DOHH2 (cell line): ENCODE measurements at regions not wholly inside any gene's neighbourhood (a gene's known extent, or its start where the extent isn't known, plus 50 kb on each side); places are given as distances from the start of the nearest gene placed in this dataset.

Source experiments
- H3F3A ChIP-seq: fragments of 200-600 bp; sonication (generic), shearing (Covaris generic); 2 replicates; pipeline ENCODE4 v1.6.0; 2016; ENCODE audit warnings: antibody characterized with exemption, mild to moderate bottlenecking; ENCODE audit not compliant: control insufficient read depth, insufficient read depth
- H3K27ac ChIP-seq: fragments of 200-600 bp; sonication (generic); 2 replicates; pipeline ENCODE4 v1.5.1; 2014; ENCODE audit warnings: low read depth, mild to moderate bottlenecking, low read length, moderate library complexity
- H3K27me3 ChIP-seq: fragments of 200-600 bp; sonication (generic); 2 replicates; pipeline ENCODE4 v1.6.1; 2014; ENCODE audit warnings: mild to moderate bottlenecking, low read length, mixed read lengths; ENCODE audit not compliant: control insufficient read depth
- H3K36me3 ChIP-seq: fragments of 200-600 bp; sonication (generic); 2 replicates; pipeline ENCODE4 v1.6.1; 2014; ENCODE audit warnings: mild to moderate bottlenecking, low read length, moderate library complexity, mixed read lengths; ENCODE audit not compliant: control insufficient read depth
- H3K4me1 ChIP-seq: fragments of 200-600 bp; sonication (generic); 2 replicates; pipeline ENCODE4 v1.6.1; 2014; ENCODE audit warnings: mild to moderate bottlenecking, low read length, mixed read lengths; ENCODE audit not compliant: control insufficient read depth
- H3K4me2 ChIP-seq: fragments of 200-600 bp; sonication (generic); 2 replicates; pipeline ENCODE4 v1.6.0; 2014; ENCODE audit warnings: mild to moderate bottlenecking, low read length, moderate library complexity
- H3K4me3 ChIP-seq: fragments of 200-600 bp; sonication (generic); 2 replicates; pipeline ENCODE4 v1.5.1; 2014; ENCODE audit warnings: mild to moderate bottlenecking, low read length, mixed read lengths
- H3K79me2 ChIP-seq: fragments of 200-600 bp; sonication (generic); 2 replicates; pipeline ENCODE4 v1.6.1; 2014; ENCODE audit warnings: mild to moderate bottlenecking, low read length, mixed read lengths; ENCODE audit not compliant: control insufficient read depth
- H3K9me2 ChIP-seq: fragments of 200-600 bp; sonication (generic); replicated peaks from 2 replicates; pipeline ENCODE4 v1.6.1; 2014; ENCODE audit warnings: mild to moderate bottlenecking, low read length, mixed read lengths; ENCODE audit not compliant: control insufficient read depth
- H3K9me3 ChIP-seq: fragments of 200-600 bp; sonication (generic); 2 replicates; pipeline ENCODE4 v1.6.1; 2014; ENCODE audit warnings: antibody characterized with exemption, low read length, mixed read lengths; ENCODE audit not compliant: control insufficient read depth, insufficient read depth
- H4K20me1 ChIP-seq: fragments of 200-600 bp; sonication (generic); 2 replicates; pipeline ENCODE4 v1.6.0; 2014; ENCODE audit warnings: low read depth, mild to moderate bottlenecking, antibody characterized with exemption, low read length, moderate library complexity; ENCODE audit not compliant: control insufficient read depth, insufficient read depth
- CTCF ChIP-seq: fragments of 200-600 bp; sonication (generic); IDR thresholded peaks from one replicate; pipeline ENCODE4 v1.5.1; 2014; ENCODE audit warnings: antibody characterized with exemption, mild to moderate bottlenecking, low read depth, low read length; ENCODE audit not compliant: poor library complexity, severe bottlenecking
- EZH2phosphoT487 ChIP-seq: fragments of 200-600 bp; sonication (generic); IDR thresholded peaks from 2 replicates; pipeline ENCODE4 v1.6.1; 2017; ENCODE audit warnings: borderline replicate concordance, mild to moderate bottlenecking, antibody characterized with exemption, low read length, moderate library complexity, mixed read lengths

- H3F3A ChIP-seq, result no peaks in the 10 kb centered on the region
- no peak overlapping the region for H3K4me3 ChIP-seq
- TF ChIP-seq CTCF, result no peak
- no peak for TF ChIP-seq EZH2phosphoT487
- H3K27me3 ChIP-seq, result no peaks in the 10 kb centered on the region
- no peaks in the 10 kb centered on the region for H3K79me2 ChIP-seq
- H3K9me2 ChIP-seq, result no peaks in the 10 kb centered on the region
- no peaks in the 10 kb centered on the region for H3K4me1 ChIP-seq
- H3K36me3 ChIP-seq, result no peaks in the 10 kb centered on the region
- no peak overlapping the region for H3K27ac ChIP-seq
- H4K20me1 ChIP-seq, result no peaks in the 10 kb centered on the region
- H3K4me2 ChIP-seq, result no peak overlapping the region
- H3K9me3 ChIP-seq, result no peaks in the 10 kb centered on the region
Measured at GRCh38 chr2:236417150-236417549, 152.5 kb upstream of the ACKR3 start.

DNA sequence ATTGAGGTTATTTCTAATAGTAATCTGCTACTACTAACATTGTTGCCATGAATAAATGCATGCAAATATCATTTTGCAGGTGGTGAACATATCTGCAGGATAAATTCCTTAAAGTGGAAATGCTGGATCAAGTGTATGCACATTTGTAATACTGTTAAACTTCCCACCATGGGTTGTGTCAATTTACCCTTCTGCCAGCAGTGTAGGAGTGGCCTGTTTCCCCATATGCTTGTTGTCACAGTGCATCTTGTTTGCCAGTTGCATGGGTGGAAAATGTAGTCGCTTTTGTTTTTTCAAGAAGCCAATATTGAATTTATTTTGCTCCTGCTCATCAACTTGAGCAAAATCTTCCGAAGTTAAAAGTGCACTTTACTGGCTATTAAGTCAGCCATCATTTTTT is 139.0 kb upstream of the ACKR3 start:
- Histone ChIP-seq H3K9me2 (no peaks in the 10 kb centered on the region), H3K79me2 (no peaks in the 10 kb centered on the region), H3K9me3 (no peaks in the 10 kb centered on the region), H3K27ac (no peak overlapping the region), H3F3A (no peaks in the 10 kb centered on the region), H3K4me3 (no peak overlapping the region), H3K4me1 (no peaks in the 10 kb centered on the region), H3K4me2 (no peak overlapping the region), H4K20me1 (no peaks in the 10 kb centered on the region), H3K27me3 (peaks cover 4% of the 10 kb centered on the region; the same call in 1 of the 2 replicates), H3K36me3 (no peaks in the 10 kb centered on the region)
- TF ChIP-seq EZH2phosphoT487, result no peak
- no peak for TF ChIP-seq CTCF

- H3K27ac ChIP-seq, result no peak overlapping the region
- no peaks in the 10 kb centered on the region for H3K9me2 ChIP-seq
- H3F3A ChIP-seq, result no peaks in the 10 kb centered on the region
- H4K20me1 ChIP-seq, result no peaks in the 10 kb centered on the region
- no peak overlapping the region for H3K4me2 ChIP-seq
- H3K27me3 ChIP-seq, result peaks cover 4% of the 10 kb centered on the region; the same call in 1 of the 2 replicates
- no peaks in the 10 kb centered on the region for H3K79me2 ChIP-seq
- H3K4me1 ChIP-seq, result no peaks in the 10 kb centered on the region
- no peak overlapping the region for H3K4me3 ChIP-seq
- no peaks in the 10 kb centered on the region for H3K36me3 ChIP-seq
- TF ChIP-seq EZH2phosphoT487 (no peak), CTCF (no peak)
- no peaks in the 10 kb centered on the region for H3K9me3 ChIP-seq
Measured at GRCh38 chr2:236434593-236434992, 135.0 kb upstream of the ACKR3 start.
